ENCODE measurements at regions not wholly inside any gene's neighbourhood (a gene's known extent, or its start where the extent isn't known, plus 50 kb on each side); places are given as distances from the start of the nearest gene placed in this dataset.

DNA sequence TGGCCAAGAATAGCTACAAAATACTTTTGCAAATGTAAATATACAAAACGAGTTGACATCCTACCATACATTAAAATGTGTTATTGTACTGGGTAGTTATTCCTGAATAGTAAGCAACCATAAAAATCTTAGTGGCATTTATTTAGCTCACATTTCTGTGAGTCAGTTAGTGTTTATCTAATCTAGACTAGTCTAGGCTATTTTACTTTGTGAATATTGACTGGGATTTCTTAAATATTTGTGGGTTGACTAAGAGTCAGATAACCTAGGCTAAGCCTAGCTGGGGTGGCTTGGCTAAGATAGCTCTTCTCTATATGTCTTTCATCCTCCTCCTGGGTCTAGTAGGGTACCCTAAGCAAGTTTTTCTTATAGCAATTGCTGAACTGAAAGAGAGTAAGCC is 543.8 kb upstream of the DIAPH2 start:
- TF ChIP-seq, protein P1, sequence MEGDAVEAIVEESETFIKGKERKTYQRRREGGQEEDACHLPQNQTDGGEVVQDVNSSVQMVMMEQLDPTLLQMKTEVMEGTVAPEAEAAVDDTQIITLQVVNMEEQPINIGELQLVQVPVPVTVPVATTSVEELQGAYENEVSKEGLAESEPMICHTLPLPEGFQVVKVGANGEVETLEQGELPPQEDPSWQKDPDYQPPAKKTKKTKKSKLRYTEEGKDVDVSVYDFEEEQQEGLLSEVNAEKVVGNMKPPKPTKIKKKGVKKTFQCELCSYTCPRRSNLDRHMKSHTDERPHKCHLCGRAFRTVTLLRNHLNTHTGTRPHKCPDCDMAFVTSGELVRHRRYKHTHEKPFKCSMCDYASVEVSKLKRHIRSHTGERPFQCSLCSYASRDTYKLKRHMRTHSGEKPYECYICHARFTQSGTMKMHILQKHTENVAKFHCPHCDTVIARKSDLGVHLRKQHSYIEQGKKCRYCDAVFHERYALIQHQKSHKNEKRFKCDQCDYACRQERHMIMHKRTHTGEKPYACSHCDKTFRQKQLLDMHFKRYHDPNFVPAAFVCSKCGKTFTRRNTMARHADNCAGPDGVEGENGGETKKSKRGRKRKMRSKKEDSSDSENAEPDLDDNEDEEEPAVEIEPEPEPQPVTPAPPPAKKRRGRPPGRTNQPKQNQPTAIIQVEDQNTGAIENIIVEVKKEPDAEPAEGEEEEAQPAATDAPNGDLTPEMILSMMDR (IDR thresholded peaks at IDR 0.05) = no peak
- TF ChIP-seq POLR2A (IDR thresholded peaks at IDR 0.05) = no peak

Measured in breast epithelium (tissue), 3 donors.